ENCODE measurements at regions not wholly inside any gene's neighbourhood (a gene's known extent, or its start where the extent isn't known, plus 50 kb on each side); places are given as distances from the start of the nearest gene placed in this dataset.

GRCh38 chr3:80190051-80190450 is 422.3 kb upstream of the ROBO1 start:
- no peak overlapping the region for H3K27ac ChIP-seq
- no peaks in the 10 kb centered on the region for H3K36me3 ChIP-seq
- H3K27me3 ChIP-seq, result no peaks in the 10 kb centered on the region
- TF ChIP-seq EP300 (IDR thresholded peaks at IDR 0.05) (no peak), POLR2A (IDR thresholded peaks at IDR 0.05) (no peak)
- TF ChIP-seq, protein P1, sequence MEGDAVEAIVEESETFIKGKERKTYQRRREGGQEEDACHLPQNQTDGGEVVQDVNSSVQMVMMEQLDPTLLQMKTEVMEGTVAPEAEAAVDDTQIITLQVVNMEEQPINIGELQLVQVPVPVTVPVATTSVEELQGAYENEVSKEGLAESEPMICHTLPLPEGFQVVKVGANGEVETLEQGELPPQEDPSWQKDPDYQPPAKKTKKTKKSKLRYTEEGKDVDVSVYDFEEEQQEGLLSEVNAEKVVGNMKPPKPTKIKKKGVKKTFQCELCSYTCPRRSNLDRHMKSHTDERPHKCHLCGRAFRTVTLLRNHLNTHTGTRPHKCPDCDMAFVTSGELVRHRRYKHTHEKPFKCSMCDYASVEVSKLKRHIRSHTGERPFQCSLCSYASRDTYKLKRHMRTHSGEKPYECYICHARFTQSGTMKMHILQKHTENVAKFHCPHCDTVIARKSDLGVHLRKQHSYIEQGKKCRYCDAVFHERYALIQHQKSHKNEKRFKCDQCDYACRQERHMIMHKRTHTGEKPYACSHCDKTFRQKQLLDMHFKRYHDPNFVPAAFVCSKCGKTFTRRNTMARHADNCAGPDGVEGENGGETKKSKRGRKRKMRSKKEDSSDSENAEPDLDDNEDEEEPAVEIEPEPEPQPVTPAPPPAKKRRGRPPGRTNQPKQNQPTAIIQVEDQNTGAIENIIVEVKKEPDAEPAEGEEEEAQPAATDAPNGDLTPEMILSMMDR (IDR thresholded peaks at IDR 0.05), result no peak
- no peak for DNase-seq (ENCODE audit: low spot score in 2 of 2)
- H3K4me3 ChIP-seq, result no peak overlapping the region
- WGBS, 2 donors, result 2% methylated on average over 3 of the region's 3 CpGs
- H3K9me3 ChIP-seq, result no peaks in the 10 kb centered on the region
- peaks cover 0 to 10% (median 0%) of the 10 kb centered on the region in 4 donors for H3K4me1 ChIP-seq

- peaks cover 0 to 10% (median 0%) of the 10 kb centered on the region in 4 donors for H3K4me1 ChIP-seq
- no peak for DNase-seq (ENCODE audit: low spot score in 2 of 2)
- no peak overlapping the region for H3K27ac ChIP-seq
- no peaks in the 10 kb centered on the region for H3K36me3 ChIP-seq
- TF ChIP-seq, protein P1 (IDR thresholded peaks at IDR 0.05), result no peak
- no peak for TF ChIP-seq POLR2A (IDR thresholded peaks at IDR 0.05)
- no peak for TF ChIP-seq EP300 (IDR thresholded peaks at IDR 0.05)
- no peak overlapping the region for H3K4me3 ChIP-seq
- no peaks in the 10 kb centered on the region for H3K27me3 ChIP-seq
- no peaks in the 10 kb centered on the region for H3K9me3 ChIP-seq
- 85 to 94% methylated on average over 2 of the region's 2 CpGs for WGBS, 2 donors
Measured at GRCh38 chr3:80187981-80188380, 420.2 kb upstream of the ROBO1 start.

- no peaks in the 10 kb centered on the region for H3K36me3 ChIP-seq
- H3K27me3 ChIP-seq, result no peaks in the 10 kb centered on the region
- H3K9me3 ChIP-seq, result no peaks in the 10 kb centered on the region
- no peak overlapping the region for H3K27ac ChIP-seq
- peaks cover 0 to 5% (median 0%) of the 10 kb centered on the region in 4 donors for H3K4me1 ChIP-seq
- TF ChIP-seq EP300 (IDR thresholded peaks at IDR 0.05), result no peak
- TF ChIP-seq, protein P1 (IDR thresholded peaks at IDR 0.05), result no peak
- no peak for TF ChIP-seq POLR2A (IDR thresholded peaks at IDR 0.05)
- no peak for DNase-seq (ENCODE audit: low spot score in 2 of 2)
- H3K4me3 ChIP-seq, result no peak overlapping the region
- WGBS, 2 donors, result 60 to 65% methylated on average over 3 of the region's 3 CpGs
Measured at GRCh38 chr3:80159990-80160506, 392.2 kb upstream of the ROBO1 start.

DNA sequence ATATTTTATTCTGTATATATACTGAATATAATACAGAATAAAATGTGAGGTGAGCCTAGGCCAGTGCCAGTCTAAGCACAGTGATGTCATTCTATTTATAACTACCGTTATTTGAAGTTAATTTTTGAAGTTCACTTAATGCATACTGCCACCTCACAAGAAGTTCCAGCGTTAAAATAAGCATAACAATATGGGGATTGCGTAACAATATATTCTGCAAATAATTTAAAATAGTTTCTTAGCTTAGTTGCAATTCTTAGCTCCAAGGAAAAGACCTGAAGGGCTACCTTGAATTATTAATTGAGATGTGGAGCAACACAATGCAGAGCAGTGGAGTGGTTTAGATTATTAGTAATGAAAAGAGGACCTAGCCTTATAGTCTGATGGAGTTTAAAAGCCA is 390.5 kb upstream of the ROBO1 start:
- H3K4me1 ChIP-seq, result peaks cover 0 to 5% (median 0%) of the 10 kb centered on the region in 4 donors
- H3K27me3 ChIP-seq, result no peaks in the 10 kb centered on the region
- DNase-seq (ENCODE audit: low spot score in 2 of 2), result no peak
- no peaks in the 10 kb centered on the region for H3K9me3 ChIP-seq
- no peak overlapping the region for H3K4me3 ChIP-seq
- TF ChIP-seq POLR2A (IDR thresholded peaks at IDR 0.05) (no peak), EP300 (IDR thresholded peaks at IDR 0.05) (no peak)
- TF ChIP-seq, protein P1 (IDR thresholded peaks at IDR 0.05), result no peak
- H3K36me3 ChIP-seq, result no peaks in the 10 kb centered on the region
- 77 to 86% methylated on average over 3 of the region's 3 CpGs for WGBS, 2 donors
- H3K27ac ChIP-seq, result no peak overlapping the region

- H3K27me3 ChIP-seq, result no peaks in the 10 kb centered on the region
- no peak for DNase-seq (ENCODE audit: low spot score in 2 of 2)
- peaks cover 0 to 5% (median 0%) of the 10 kb centered on the region in 4 donors for H3K4me1 ChIP-seq
- no peak overlapping the region for H3K4me3 ChIP-seq
- TF ChIP-seq, protein P1 (IDR thresholded peaks at IDR 0.05), result no peak
- no peak for TF ChIP-seq POLR2A (IDR thresholded peaks at IDR 0.05)
- TF ChIP-seq EP300 (IDR thresholded peaks at IDR 0.05), result no peak
- no peaks in the 10 kb centered on the region for H3K9me3 ChIP-seq
- H3K27ac ChIP-seq, result no peak overlapping the region
- H3K36me3 ChIP-seq, result no peaks in the 10 kb centered on the region
- WGBS, 2 donors, result 24 to 29% methylated on average over 2 of the region's 2 CpGs
Measured at GRCh38 chr3:80157546-80157945, 389.7 kb upstream of the ROBO1 start.

All from tibial nerve (tissue), 4 donors.